HG02884 (cell line): ENCODE measurements at regions not wholly inside any gene's neighbourhood (a gene's known extent, or its start where the extent isn't known, plus 50 kb on each side); places are given as distances from the start of the nearest gene placed in this dataset.

Experiments used
- ATAC-seq: cut with Tn5 transposase; IDR thresholded peaks from one replicate; pipeline ENCODE4 v1.9.1; 2021; ENCODE audit warnings: mild to moderate bottlenecking, moderate library complexity; ENCODE audit not compliant: unreplicated experiment

- no peak for ATAC-seq
Measured at GRCh38 chr6:4620284-4621151, 155.7 kb upstream of the CDYL start.

GRCh38 chr6:4616311-4616710 is 159.9 kb upstream of the CDYL start:
- no peak for ATAC-seq

GRCh38 chr6:4615891-4616290 is 160.3 kb upstream of the CDYL start:
- ATAC-seq: no peak

DNA sequence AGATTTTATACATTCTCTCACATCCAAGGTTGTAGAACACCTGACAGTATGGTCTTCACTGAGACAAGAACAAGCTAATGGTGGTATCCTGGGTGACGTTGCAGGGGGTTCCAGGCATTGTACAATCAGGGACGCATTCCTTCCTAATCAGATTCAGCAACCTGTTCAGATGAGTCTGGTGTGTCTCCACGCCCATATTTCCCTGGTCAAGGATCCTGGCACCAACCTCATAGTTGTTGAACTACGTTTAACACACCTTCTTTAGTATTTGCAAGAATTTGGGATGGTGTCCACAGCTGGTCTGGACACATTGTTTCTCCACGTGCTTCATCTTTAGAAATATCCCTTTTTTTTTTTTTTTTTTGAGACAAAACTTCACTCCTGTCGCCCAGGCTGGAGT is 161.0 kb upstream of the CDYL start:
- no peak for ATAC-seq

DNA sequence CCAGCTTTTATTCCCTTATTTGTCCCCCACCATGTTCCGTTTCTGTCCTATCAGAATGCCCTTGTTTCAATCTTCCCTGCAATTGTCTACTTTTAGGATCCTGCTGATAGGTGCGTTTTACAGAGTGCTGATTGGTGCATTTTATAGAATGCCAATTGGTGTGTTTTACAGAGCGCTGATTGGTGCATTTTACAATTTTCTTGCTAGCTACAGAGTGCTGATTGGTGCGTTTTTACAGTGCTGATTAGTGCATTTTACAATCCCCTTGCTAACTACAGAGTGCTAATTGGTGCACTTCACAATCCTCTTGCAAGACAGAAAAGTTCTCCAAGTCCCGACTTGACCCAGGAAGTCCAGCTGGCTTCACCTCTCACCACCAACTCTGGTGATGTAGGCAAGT is 161.6 kb upstream of the CDYL start:
- ATAC-seq: no peak

GRCh38 chr6:4613795-4614194 is 162.4 kb upstream of the CDYL start:
- ATAC-seq: no peak

DNA sequence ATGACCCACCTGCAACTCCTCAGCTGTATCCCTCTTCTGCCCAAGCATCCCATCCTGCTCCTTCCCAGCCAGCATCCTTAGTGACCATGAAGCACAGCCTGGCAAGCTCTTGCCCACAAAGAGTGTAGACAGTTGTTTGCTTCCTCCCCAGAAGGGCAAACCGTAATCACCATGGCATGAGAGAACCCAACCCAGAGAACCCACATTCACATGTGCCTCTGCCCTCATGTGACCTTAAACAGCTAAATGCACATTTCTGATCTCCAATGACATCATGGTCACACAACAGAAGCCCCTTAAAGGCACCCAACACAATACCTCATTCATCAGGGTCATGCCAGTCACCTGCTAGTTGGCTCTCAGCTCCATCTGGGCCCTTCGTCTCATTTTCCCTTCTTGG is 162.8 kb upstream of the CDYL start:
- ATAC-seq: no peak

GRCh38 chr6:4612636-4613171 is 163.5 kb upstream of the CDYL start:
- ATAC-seq: no peak

DNA sequence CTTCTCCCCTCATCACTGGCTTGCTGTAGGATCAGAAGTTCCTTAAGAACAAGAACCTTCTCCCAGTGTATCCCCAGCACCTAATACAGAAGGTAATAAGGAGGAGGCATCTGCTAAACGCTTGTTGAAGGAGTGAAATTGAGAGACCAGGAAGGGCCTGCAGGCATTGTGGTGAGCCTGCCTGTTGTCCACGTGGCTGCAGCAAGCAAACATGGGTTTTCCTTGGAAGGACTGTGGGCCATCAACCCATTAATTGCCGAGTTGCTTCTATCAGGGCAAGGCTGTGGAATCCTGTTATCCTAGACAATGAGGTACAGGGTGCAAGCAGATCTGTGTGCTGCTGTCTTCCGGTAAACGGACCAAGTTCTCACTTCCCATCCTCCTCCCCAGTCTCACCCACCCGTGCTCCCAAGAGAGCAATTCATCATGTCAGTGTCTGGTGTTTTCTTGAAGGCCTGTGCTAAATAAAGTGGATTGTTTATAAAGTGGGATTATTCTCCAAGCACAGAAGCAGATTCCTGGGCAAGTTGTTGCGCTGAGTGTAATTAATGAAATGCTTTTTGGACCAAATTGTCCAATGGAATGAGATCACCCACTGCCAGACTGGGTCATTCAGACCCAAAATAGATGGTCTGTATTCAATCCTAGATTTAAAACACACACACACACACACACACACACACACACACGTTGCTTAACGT is 164.6 kb upstream of the CDYL start:
- ATAC-seq: no peak

DNA sequence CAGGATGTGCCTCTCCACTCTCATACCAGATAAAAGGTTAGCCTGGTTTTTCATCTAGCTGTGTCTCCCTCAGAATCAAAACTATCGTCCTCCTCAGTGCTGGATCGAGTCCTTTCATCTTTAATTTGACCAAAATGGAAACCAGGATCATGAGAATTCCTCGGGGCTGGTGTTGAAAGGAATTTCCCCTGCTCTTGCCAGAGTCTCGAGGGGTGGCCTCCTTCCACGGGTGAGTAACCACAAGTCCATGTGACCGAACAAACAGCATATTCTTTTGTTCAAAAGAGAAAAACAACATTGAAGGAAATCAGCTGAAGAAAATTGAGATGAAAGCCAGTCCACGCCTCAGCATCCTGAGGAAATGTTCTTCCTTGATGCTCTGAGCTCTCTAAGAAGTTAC is 165.9 kb upstream of the CDYL start:
- ATAC-seq: no peak

GRCh38 chr6:4608361-4609115 is 167.7 kb upstream of the CDYL start:
- no peak for ATAC-seq

DNA sequence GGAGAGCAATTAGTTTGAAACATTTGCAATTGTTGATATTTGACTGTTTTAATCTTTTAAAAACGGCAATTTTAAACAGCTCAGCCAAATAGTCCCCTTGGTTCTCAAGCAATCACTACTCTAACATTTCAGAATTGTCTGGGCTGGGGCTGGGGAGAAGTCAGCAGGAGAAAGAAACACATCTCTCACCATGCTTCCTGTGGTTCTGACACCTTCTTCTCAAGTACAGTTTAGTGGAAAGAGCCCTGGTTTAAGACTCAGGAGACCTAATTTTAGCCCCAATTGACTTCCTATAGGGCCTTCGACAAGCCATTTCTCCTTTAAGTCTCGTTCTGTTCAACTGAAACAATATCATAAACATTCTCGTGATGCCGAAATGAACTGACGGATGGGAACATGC is 168.4 kb upstream of the CDYL start:
- no peak for ATAC-seq

DNA sequence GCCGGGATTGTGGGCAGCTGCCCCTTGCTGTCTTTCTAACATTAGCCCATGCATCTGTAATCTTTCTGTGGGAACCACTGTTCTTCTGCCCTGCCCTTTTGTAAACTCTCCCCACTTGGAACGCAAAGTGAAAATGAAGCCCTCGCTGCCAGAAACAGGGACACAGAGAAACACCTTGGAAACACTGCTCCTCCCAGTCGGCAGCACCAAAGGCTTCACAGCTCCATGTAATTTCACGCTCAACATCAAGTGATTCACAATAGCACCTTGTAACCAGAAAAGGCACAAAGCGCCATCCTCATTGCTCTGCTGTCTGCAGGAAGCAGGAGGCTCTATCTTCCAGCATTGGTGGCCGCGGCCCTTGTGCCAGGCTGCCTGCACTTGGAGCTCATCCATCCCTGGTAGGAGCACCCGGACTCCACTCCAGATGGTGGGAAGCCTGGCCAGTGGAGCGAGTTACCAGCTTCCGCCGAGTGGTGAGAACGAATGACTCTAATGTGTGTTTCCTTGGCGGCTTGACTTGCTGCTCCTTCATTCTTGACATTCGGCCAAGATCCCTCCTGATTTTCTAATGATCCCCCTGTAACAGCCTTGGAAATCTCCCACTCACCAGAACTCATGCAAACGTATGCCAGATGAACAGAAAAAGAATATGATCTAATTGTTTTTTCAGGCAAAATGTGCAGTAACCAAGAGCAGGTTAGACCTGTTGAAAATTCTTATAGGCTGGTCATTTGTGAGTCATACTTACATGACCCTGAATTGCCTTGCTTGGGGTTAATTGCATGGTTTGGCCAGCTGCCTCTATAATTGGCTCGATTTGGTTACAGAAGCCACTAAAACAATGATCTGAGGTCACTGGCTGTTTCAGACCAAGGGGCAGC is 169.1 kb upstream of the CDYL start:
- ATAC-seq: no peak

GRCh38 chr6:4606016-4606415 is 170.2 kb upstream of the CDYL start:
- no peak for ATAC-seq

GRCh38 chr6:4603856-4604369 is 172.3 kb upstream of the CDYL start:
- no peak for ATAC-seq

- ATAC-seq: no peak
Measured at GRCh38 chr6:4603291-4603690, 172.9 kb upstream of the CDYL start.

DNA sequence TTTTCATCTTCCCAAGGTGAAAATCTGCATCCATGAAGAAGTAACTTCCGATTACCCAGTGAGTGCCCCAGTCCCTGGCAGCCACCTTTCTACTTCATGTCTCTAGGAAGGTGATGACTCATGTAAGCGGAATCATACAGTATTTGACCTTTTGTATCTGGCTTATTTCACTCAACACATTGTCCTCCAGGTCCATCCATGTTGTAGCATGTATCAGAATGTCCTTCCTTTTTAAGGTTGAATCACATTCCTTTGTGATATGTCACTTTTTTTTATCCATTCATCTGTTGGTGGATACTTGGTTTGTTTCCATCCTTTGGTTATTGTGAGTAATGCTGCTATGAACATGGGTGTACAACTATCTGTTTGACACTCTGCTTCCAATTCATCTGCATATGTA is 176.3 kb upstream of the CDYL start:
- ATAC-seq: no peak

- ATAC-seq: no peak
Measured at GRCh38 chr6:4598384-4598995, 177.7 kb upstream of the CDYL start.

- ATAC-seq: no peak
Measured at GRCh38 chr6:4593951-4594350, 182.3 kb upstream of the CDYL start.

DNA sequence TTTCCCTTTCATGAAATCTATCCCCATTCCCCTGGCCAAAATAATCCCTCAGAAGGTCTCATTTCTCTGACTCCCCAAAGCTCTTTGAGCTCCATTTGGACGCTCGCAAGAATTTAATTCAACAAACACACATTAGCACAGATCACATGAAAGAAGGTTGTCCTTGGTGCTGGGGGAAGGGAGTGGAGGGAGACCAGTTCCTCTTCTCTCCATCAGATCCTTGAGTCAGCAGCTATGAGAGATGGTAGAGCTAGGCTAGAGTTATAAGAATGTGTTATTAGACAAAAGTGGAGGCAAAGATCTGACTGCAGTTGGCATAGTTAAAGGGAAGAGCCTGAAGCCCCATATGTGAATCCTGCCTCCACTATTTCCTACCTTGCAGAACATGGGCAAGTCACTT is 184.2 kb upstream of the CDYL start:
- ATAC-seq: no peak
